IgD-negative memory B cell (primary cell): ENCODE measurements at regions not wholly inside any gene's neighbourhood (a gene's known extent, or its start where the extent isn't known, plus 50 kb on each side); places are given as distances from the start of the nearest gene placed in this dataset.

Experiments used
- H3K27ac Mint-ChIP-seq, 3 donors: one replicate each; pipeline ENCODE4 v1.8.0; 2020 to 2022; ENCODE audit warnings: mild to moderate bottlenecking in 3 of 3, mixed read lengths in 3 of 3, moderate library complexity in 1 of 3
- H3K27me3 Mint-ChIP-seq: one replicate; pipeline ENCODE4 v1.8.0; 2021; ENCODE audit warnings: mixed read lengths
- H3K36me3 Mint-ChIP-seq: one replicate; pipeline ENCODE4 v1.8.0; 2020; ENCODE audit warnings: mild to moderate bottlenecking, mixed read lengths
- H3K4me1 Mint-ChIP-seq, 3 donors: one replicate each; pipeline ENCODE4 v1.8.0; 2020 to 2022; ENCODE audit warnings: mixed read lengths in 3 of 3, mild to moderate bottlenecking in 1 of 3
- H3K4me3 Mint-ChIP-seq, 4 donors: one replicate each; pipeline ENCODE4 v1.8.0; 2020 to 2022; ENCODE audit warnings: mild to moderate bottlenecking in 4 of 4, mixed read lengths in 4 of 4, moderate library complexity in 3 of 4
- H3K9me3 Mint-ChIP-seq, 3 donors: one replicate each; pipeline ENCODE4 v1.8.0; 2020 to 2021; ENCODE audit warnings: mixed read lengths in 3 of 3, mild to moderate bottlenecking in 1 of 3

DNA sequence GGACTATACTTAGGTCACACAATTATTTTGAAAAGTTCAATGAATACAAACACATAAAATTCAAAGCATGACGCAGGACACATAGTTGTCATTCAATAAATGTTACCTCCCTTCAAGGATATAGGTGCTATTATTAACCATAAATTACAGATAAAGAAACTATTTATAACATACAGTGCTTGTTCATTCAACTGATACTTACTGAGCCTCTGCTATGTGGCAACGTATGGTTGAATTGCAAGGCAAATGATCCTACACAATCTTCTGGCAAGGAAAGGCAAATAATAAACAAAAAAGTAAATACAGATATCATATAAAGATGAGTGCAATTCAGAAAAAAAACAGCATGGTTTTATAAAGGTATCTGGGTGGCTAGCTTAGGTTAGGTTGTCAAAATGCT, 614.7 kb downstream of the LTN1 start:
- no peaks in the 10 kb centered on the region for H3K4me1 Mint-ChIP-seq
- H3K36me3 Mint-ChIP-seq, result no peaks in the 10 kb centered on the region
- H3K9me3 Mint-ChIP-seq, result peaks cover 0 to 3% (median 2%) of the 10 kb centered on the region in 3 donors
- no peak overlapping the region for H3K27ac Mint-ChIP-seq
- no peaks in the 10 kb centered on the region for H3K27me3 Mint-ChIP-seq
- H3K4me3 Mint-ChIP-seq, result no peak overlapping the region

DNA sequence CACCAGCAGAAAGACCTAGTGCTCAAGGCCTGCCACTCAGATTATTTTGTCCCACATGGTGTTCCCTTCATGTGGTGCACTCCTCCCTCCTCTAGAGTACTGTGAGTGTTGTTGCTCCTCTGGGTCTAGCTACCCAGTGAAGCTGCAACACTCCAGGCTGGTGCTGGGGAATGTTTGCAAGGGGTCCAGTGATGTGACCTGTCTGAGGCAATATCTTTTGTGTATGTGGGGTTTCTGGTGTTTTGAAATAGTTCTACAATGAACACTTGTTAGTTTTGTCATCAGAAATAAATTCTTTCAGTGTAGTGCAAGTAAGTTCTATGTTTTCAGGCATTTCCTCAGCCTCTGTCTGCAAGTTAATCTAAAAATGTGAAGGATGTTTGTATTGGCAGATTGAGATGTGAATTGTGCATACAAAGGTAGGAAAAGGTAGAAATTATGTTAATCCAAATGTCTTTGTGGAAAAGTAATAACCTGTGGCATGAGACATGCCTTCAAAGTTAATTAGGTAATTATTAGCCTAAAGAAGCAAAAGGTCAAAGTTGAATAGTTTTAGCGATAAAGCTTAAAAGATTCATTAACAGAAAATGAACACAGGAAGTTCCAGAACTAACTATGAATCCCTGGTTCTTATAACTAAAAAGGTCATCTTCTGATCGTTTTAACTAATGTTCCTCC, 616.8 kb downstream of the LTN1 start:
- no peaks in the 10 kb centered on the region for H3K4me1 Mint-ChIP-seq
- no peaks in the 10 kb centered on the region for H3K36me3 Mint-ChIP-seq
- H3K4me3 Mint-ChIP-seq, result no peak overlapping the region
- no peaks in the 10 kb centered on the region for H3K27me3 Mint-ChIP-seq
- H3K9me3 Mint-ChIP-seq, result peaks cover 3 to 11% (median 4%) of the 10 kb centered on the region in 3 donors
- H3K27ac Mint-ChIP-seq, result no peak overlapping the region

DNA sequence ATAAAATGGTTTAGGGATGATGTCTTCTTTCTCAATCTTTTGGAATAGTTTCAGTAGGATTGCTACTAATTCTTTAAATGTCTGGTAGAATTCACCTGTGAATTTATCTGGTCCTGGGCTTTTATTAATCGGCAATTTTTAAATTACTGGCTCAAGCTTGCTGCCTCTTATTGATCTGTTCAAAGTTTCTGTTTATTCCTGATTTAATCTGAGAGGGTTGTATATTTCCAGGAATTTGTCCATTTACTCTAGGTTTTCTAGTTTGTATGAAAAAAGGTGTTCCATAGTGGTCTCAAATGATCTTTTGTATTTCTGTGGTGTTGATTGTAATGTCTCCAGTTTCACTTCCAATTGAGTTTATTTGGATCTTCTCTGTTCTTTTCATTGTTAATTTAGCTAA, 617.8 kb downstream of the LTN1 start:
- H3K27me3 Mint-ChIP-seq, result no peaks in the 10 kb centered on the region
- no peaks in the 10 kb centered on the region for H3K4me1 Mint-ChIP-seq
- no peaks in the 10 kb centered on the region for H3K36me3 Mint-ChIP-seq
- H3K4me3 Mint-ChIP-seq, result no peak overlapping the region
- no peak overlapping the region for H3K27ac Mint-ChIP-seq
- H3K9me3 Mint-ChIP-seq, result peaks cover 3 to 11% (median 4%) of the 10 kb centered on the region in 3 donors

DNA sequence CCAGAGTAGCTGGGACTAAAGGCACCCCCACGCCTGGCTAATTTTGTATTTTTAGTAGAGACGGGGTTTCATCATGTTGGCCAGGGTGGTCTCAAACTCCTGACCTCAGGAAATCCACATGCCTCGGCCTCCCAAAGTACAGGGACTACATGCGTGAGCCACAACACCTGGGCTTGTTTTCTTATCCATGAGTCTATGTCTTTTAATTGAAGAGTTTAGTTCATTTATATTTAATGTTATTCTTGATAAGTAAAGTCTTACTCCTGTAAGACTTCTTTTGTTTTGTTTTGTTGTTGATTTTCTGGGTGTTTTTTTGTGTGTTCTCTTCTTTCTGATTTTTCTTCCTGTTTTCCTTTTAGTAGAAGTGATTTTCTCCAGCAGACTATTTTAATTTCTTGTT, 621.0 kb downstream of the LTN1 start:
- Mint-ChIP-seq H3K9me3 (peaks cover 4 to 11% (median 4%) of the 10 kb centered on the region in 3 donors), H3K4me3 (no peak overlapping the region), H3K27me3 (no peaks in the 10 kb centered on the region), H3K36me3 (no peaks in the 10 kb centered on the region), H3K4me1 (peaks cover 0 to 1% (median 0%) of the 10 kb centered on the region in 3 donors), H3K27ac (no peak overlapping the region)

DNA sequence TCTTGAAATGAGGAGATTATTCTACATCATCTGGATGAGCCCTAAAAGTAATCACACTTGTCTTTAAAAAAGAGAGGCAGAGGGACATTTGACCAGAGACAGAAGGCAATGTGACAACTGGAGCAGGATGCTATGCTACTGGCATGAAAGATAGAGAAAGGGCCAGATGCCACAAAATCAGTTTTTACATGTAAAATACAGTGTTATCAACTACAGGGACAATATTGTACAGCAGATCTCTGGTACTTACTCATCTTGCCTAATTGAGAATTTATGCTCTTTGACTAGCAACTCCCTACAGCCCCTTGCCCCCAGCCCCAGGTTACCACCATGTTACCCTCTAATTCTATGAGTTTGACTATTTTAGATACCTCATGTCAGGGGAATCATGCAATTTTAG, 633.4 kb downstream of the LTN1 start:
- Mint-ChIP-seq H3K4me3 (no peak overlapping the region), H3K27me3 (no peaks in the 10 kb centered on the region), H3K9me3 (peaks cover 0 to 2% (median 0%) of the 10 kb centered on the region in 3 donors), H3K4me1 (no peaks in the 10 kb centered on the region), H3K36me3 (no peaks in the 10 kb centered on the region), H3K27ac (no peak overlapping the region)

DNA sequence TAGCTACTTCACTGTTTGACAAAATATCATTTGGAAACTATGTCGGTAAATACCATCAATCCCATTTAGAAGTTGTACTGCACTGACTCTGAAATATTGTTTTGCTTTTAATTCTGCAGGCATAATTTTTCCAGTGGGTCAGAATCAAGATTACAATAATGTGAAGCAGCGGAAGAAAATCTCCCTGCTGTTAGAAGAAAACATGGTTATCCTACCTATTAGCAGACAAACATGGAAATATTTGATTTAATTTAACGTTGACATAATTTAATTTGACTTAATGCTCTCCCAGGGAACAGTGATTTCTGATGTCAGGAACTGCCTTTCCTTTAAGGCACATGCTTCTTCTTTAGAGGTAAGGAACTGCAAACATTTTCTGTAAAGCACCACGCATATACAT, 634.0 kb downstream of the LTN1 start:
- H3K36me3 Mint-ChIP-seq, result no peaks in the 10 kb centered on the region
- no peaks in the 10 kb centered on the region for H3K4me1 Mint-ChIP-seq
- no peaks in the 10 kb centered on the region for H3K27me3 Mint-ChIP-seq
- H3K9me3 Mint-ChIP-seq, result peaks cover 0 to 2% (median 0%) of the 10 kb centered on the region in 3 donors
- H3K4me3 Mint-ChIP-seq, result no peak overlapping the region
- no peak overlapping the region for H3K27ac Mint-ChIP-seq

DNA sequence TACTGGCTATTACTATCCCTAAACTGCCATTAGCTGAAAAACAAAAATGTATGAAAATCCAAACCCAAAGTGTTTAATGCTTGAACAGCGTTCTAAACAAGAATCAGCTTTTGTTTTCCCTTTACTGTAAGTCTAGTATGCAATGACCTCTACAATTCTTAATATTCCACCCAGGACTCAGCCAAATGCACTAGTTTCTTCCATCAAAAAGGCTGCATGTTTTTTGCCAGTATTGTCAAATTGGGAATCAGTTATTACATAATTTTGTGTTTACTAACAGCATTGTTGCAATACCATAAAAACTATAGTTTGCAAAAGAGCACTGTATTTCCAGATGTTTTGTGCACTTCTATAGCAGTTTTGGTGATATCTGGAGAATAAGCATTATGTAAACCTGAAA, 634.5 kb downstream of the LTN1 start:
- H3K36me3 Mint-ChIP-seq, result no peaks in the 10 kb centered on the region

DNA sequence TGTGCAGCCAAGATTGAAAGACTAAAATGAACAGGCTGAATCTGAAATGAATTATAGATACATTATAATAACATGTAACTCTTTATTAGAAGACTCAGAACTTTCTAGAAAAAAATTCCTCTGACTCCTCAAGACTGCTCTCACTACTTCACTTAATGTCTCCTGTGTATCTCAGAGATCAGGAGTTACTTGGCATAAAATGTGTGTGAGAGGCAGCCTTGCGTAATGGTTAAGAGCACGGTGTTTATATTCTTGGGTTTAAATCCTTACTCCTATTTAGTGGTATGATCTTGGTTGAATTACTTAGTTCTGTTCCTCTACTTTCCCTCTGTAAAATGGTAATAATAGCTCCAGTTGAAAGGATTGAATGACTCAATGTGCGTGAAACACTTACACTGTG, 634.9 kb downstream of the LTN1 start:
- Mint-ChIP-seq H3K36me3 (no peaks in the 10 kb centered on the region), H3K4me3 (no peak overlapping the region), H3K27ac (no peak overlapping the region), H3K9me3 (peaks cover 0 to 2% (median 0%) of the 10 kb centered on the region in 3 donors), H3K4me1 (no peaks in the 10 kb centered on the region), H3K27me3 (no peaks in the 10 kb centered on the region)

More for the DNA sequence above, 634.5 kb downstream of the LTN1 start:
- H3K27ac Mint-ChIP-seq, result no peak overlapping the region
- no peak overlapping the region for H3K4me3 Mint-ChIP-seq
- H3K4me1 Mint-ChIP-seq, result no peaks in the 10 kb centered on the region
- no peaks in the 10 kb centered on the region for H3K27me3 Mint-ChIP-seq
- H3K9me3 Mint-ChIP-seq, result peaks cover 0 to 2% (median 0%) of the 10 kb centered on the region in 3 donors

DNA sequence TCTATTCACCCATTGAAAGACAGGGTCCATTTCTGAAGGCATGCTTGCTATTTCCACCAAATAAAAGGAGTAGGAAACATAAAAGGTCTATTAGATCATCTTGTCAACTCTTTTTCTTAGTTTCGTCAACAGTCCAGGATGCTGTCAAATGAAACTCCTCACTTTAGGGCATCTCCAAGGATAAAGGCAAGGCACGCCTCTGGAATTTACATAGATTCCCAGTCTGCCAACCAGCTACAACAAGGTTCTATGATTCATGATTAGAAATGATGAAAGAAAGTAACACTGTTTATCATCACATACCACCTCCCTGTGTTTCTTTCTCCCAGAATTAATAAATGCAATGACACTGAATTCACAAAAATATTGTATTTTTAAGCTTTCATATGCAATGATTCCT, 636.3 kb downstream of the LTN1 start:
- H3K36me3 Mint-ChIP-seq, result no peaks in the 10 kb centered on the region
- H3K4me1 Mint-ChIP-seq, result no peaks in the 10 kb centered on the region
- H3K27me3 Mint-ChIP-seq, result no peaks in the 10 kb centered on the region
- peaks cover 0 to 2% (median 0%) of the 10 kb centered on the region in 3 donors for H3K9me3 Mint-ChIP-seq
- no peak overlapping the region for H3K4me3 Mint-ChIP-seq
- H3K27ac Mint-ChIP-seq, result no peak overlapping the region

DNA sequence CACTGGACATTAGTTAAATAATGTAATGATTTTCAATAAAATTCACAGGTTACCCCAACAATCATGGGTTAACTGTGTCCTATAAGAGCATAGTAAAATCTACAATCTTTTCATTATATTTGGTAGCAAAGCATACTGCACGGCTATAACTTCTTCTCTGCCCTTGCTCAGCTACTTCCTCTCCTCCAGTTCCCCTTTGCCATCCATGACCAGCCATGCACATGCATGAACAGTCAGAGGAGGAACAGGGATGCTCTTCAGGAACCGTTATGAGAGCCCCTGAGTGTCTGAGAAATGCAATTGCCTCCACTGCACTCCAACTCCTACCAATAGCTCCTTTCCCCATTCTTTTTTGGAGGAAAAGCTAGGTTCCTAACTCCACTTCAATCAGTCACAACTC, 646.7 kb downstream of the LTN1 start:
- H3K36me3 Mint-ChIP-seq, result no peaks in the 10 kb centered on the region
- peaks cover 0 to 2% (median 0%) of the 10 kb centered on the region in 3 donors for H3K9me3 Mint-ChIP-seq
- no peak overlapping the region for H3K4me3 Mint-ChIP-seq
- H3K27ac Mint-ChIP-seq, result no peak overlapping the region
- peaks cover 1% of the 10 kb centered on the region for H3K27me3 Mint-ChIP-seq
- H3K4me1 Mint-ChIP-seq, result peaks cover 0 to 2% (median 2%) of the 10 kb centered on the region in 3 donors

DNA sequence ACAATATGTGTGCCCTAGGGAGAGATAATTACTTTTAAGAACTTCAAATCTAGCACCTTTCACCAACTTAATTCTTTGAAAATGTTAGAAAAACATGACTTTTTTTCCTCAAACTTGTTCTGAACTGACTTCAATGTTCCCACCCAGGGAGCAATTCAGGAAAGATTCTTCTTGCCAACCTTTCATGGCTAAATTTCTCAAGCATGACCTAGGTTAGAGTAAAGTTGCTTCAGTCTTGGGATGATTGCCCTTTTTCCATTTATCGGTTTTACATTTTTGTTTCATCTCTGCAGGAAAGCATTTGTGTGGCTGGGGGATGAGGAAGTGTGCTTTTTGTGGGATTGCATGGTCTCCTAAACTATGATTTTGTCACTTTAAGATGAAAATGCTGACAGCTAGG, 647.7 kb downstream of the LTN1 start:
- H3K36me3 Mint-ChIP-seq, result no peaks in the 10 kb centered on the region
- peaks cover 1% of the 10 kb centered on the region for H3K27me3 Mint-ChIP-seq
- H3K27ac Mint-ChIP-seq, result no peak overlapping the region
- H3K4me1 Mint-ChIP-seq, result peaks cover 0 to 2% (median 2%) of the 10 kb centered on the region in 3 donors
- peaks cover 0 to 2% (median 0%) of the 10 kb centered on the region in 3 donors for H3K9me3 Mint-ChIP-seq
- no peak overlapping the region for H3K4me3 Mint-ChIP-seq

DNA sequence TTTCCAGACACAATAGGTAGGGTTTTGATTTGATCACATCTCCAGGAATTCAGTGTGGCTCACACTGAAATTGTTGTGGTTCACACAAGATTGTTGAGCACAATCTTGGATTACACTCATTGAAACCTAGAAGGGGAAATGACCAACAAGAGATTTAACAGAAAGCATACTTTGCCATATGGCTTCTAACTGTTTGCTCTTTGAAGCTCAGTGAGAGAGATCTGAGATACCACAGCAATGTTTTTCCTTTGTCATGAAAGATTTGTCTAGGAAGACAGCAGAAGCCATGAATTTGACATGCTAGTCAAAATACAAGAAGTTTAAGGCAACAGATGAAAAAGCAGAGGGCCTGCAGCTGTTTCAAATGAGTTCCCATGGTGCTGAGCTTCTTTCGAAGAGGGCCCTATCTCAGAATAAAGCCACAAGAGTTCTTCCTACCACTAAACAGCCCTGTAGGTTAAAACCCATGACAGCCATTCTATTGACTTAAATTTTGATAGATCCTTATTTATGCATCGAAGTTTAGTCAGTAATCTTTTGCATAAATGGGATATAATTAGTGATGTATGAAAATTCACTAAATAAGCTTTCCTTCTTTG, 650.4 kb downstream of the LTN1 start:
- Mint-ChIP-seq H3K27ac (no peak overlapping the region), H3K4me3 (no peak overlapping the region), H3K36me3 (no peaks in the 10 kb centered on the region), H3K27me3 (peaks cover 3% of the 10 kb centered on the region), H3K4me1 (peaks cover 0 to 3% (median 2%) of the 10 kb centered on the region in 3 donors), H3K9me3 (peaks cover 0 to 2% (median 0%) of the 10 kb centered on the region in 3 donors)

DNA sequence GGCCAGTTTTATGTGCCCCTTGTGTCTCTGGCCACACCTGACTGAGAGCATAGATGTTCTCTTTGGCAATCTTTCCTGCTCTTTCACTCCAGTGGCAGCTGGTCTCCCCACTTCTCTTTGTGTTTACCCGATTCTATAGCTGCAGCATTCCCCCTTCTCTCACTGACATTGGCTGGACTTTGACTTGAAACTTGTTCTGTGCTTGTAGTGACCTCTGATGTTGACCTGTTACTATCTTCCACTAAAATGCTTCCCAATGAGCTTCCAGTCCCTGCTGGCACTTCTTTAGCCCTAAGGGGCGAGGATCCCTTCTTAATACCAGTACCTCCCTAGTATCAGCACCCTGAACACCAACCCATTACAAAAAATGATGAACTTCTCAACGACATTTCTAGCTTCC, 653.3 kb downstream of the LTN1 start:
- no peak overlapping the region for H3K27ac Mint-ChIP-seq
- H3K27me3 Mint-ChIP-seq, result peaks cover 3% of the 10 kb centered on the region
- no peak overlapping the region for H3K4me3 Mint-ChIP-seq
- no peaks in the 10 kb centered on the region for H3K36me3 Mint-ChIP-seq
- peaks cover 0 to 2% (median 0%) of the 10 kb centered on the region in 3 donors for H3K9me3 Mint-ChIP-seq
- H3K4me1 Mint-ChIP-seq, result peaks cover 0 to 2% (median 1%) of the 10 kb centered on the region in 3 donors

DNA sequence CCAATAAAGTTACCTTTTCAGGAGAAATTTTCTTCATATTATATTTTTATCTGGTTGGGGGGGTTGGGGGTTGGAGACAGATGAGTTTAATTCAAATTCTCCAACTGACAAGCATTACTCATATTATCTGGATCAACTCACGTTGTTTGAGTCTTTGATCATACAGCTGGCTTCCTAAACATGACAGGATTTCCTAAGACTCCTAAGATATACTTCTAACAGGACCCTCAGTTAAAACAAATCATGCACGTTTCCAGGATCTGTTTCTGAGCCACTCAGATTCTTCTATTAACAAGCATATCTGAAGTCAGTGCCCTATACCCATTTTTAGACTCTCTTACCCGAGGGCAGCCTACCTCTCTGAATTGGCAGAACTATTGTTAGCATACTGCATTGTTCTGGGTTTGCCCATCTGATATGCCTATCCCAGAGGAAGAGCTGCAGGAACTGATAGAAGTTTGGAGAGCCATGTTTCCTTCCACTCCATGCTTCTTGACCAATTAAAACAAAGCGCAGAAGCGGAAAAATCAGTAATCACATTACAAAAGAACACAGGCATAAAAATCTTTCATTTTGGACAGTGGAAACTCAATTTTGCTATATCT, 653.9 kb downstream of the LTN1 start:
- Mint-ChIP-seq H3K9me3 (peaks cover 0 to 2% (median 0%) of the 10 kb centered on the region in 3 donors), H3K4me1 (peaks cover 0 to 2% (median 1%) of the 10 kb centered on the region in 3 donors), H3K36me3 (no peaks in the 10 kb centered on the region), H3K27ac (no peak overlapping the region), H3K4me3 (no peak overlapping the region), H3K27me3 (peaks cover 3% of the 10 kb centered on the region)

DNA sequence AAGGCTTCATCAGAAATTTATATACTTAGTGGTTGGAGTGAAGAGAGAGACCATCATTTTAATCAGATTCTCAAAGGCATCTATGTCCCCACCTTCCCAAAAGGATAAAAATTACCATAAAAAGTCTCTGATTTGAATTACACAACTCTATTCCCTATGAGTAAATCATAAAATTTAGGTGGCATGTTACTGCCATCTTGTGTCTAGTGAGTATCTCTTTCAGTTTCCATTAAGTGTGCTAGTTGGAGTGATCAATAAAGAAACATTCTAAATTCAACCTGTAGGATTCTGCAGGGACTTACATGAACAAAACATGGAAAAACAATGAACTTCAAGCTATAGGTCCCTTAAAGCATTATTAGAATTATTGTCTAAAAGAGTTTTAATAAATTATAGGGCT, 655.4 kb downstream of the LTN1 start:
- Mint-ChIP-seq H3K36me3 (no peaks in the 10 kb centered on the region), H3K9me3 (no peaks in the 10 kb centered on the region), H3K27me3 (peaks cover 3% of the 10 kb centered on the region), H3K27ac (no peak overlapping the region), H3K4me1 (peaks cover 0 to 1% (median 0%) of the 10 kb centered on the region in 3 donors), H3K4me3 (no peak overlapping the region)
